HG02763 (cell line): ENCODE measurements at regions not wholly inside any gene's neighbourhood (a gene's known extent, or its start where the extent isn't known, plus 50 kb on each side); places are given as distances from the start of the nearest gene placed in this dataset.

Experiments
- ATAC-seq: cut with Tn5 transposase; IDR thresholded peaks from one replicate; pipeline ENCODE4 v1.9.1; 2021; ENCODE audit warnings: mild to moderate bottlenecking, moderate library complexity; ENCODE audit not compliant: unreplicated experiment

GRCh38 chr5:57338068-57338867 lies 144.3 kb downstream of the ACTBL2 start:
- ATAC-seq, result peak; percentile 61

GRCh38 chr5:57335092-57335660 lies 147.4 kb downstream of the ACTBL2 start:
- no peak for ATAC-seq

GRCh38 chr5:57334475-57334874 lies 148.1 kb downstream of the ACTBL2 start:
- ATAC-seq, result no peak

GRCh38 chr5:57332361-57332760 lies 150.2 kb downstream of the ACTBL2 start:
- no peak for ATAC-seq

- ATAC-seq, result no peak
These were observed 153.9 kb downstream of the GPBP1 start for GRCh38 chr5:57327561-57328367.

GRCh38 chr5:57325678-57326397 lies 152.0 kb downstream of the GPBP1 start:
- no peak for ATAC-seq

GRCh38 chr5:57324861-57325260 lies 151.0 kb downstream of the GPBP1 start:
- no peak for ATAC-seq

- no peak for ATAC-seq
These were observed 150.3 kb downstream of the GPBP1 start for GRCh38 chr5:57324181-57324580.

GRCh38 chr5:57320582-57320981 lies 146.7 kb downstream of the GPBP1 start:
- no peak for ATAC-seq

GRCh38 chr5:57319628-57320027 lies 145.8 kb downstream of the GPBP1 start:
- no peak for ATAC-seq

GRCh38 chr5:57318251-57318650 lies 144.4 kb downstream of the GPBP1 start:
- ATAC-seq, result no peak

- ATAC-seq, result no peak
These were observed 143.5 kb downstream of the GPBP1 start for GRCh38 chr5:57317341-57317740.

GRCh38 chr5:57316798-57317327 lies 143.0 kb downstream of the GPBP1 start:
- peak; percentile 47 for ATAC-seq

GRCh38 chr5:57315941-57316340 lies 142.1 kb downstream of the GPBP1 start:
- ATAC-seq, result no peak
